ENCODE measurements at regions not wholly inside any gene's neighbourhood (a gene's known extent, or its start where the extent isn't known, plus 50 kb on each side); places are given as distances from the start of the nearest gene placed in this dataset.

DNA sequence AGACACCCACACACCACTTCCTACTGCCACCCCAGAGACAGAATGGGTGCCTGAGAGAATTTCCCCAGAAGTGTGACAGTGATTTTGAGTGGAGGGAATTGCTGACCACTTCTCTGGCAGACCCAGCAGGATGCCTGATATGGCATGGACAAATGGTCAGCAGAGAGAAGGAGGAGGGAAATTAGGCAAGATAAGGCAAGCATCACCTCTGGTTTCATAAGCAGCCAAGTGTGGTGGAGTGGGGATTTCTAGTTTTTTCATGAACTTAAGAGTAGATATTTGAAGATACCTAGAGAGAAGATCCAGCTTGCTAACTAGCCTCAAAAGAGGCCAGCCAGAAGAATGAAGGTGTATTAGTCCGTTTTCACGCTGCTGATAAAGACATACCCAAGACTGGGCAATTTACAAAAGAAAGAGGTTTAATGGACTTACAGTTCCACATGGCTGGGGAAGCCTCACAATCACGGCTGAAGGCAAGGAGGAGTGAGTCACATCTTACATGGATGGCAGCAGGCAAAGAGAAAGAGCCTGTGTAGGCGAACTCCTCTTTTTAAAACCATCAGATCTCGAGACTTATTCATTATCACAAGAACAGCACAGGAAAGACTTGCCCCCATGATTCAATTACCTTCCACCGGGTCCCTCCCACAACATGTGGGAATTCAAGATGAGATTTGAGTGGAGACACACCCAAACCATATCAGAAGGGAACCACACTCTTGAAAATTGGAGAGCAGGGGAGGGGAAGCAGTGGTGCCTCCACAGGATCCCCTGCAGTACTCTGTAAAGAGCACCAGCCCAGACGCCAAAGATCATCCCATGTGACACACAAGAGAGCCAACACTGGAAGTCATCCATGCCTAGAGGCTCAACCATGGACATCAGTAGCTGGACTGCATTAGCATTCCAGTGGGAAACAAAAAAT is 64.2 kb downstream of the RBM43 start:
- TF ChIP-seq, protein P1, sequence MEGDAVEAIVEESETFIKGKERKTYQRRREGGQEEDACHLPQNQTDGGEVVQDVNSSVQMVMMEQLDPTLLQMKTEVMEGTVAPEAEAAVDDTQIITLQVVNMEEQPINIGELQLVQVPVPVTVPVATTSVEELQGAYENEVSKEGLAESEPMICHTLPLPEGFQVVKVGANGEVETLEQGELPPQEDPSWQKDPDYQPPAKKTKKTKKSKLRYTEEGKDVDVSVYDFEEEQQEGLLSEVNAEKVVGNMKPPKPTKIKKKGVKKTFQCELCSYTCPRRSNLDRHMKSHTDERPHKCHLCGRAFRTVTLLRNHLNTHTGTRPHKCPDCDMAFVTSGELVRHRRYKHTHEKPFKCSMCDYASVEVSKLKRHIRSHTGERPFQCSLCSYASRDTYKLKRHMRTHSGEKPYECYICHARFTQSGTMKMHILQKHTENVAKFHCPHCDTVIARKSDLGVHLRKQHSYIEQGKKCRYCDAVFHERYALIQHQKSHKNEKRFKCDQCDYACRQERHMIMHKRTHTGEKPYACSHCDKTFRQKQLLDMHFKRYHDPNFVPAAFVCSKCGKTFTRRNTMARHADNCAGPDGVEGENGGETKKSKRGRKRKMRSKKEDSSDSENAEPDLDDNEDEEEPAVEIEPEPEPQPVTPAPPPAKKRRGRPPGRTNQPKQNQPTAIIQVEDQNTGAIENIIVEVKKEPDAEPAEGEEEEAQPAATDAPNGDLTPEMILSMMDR (IDR thresholded peaks at IDR 0.05; ENCODE audit: low read depth, low read length, missing control alignments): no peak
- no peak overlapping the region for H3K4me3 ChIP-seq (replicated peaks; ENCODE audit: low read depth, low read length)
- no peak for DNase-seq (ENCODE audit: extremely low read depth, low read depth)

DNA sequence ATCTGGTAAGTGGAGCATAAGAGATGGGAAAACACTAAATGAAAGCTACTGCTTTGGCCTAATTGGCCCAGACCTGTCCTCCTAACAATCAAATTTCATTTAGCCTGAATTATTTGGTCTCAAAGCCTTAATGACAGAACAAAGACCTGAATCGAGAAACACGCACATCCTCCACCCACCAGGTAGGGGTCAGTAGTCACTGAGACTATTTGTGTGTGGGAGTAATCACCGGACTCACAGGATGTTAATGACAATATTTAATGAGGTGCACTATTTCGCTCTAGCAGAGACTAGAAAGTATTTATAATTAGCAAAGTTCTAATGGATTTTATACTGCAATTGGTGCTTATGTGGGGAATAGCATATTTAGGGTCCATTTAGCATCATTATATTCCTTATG is 68.1 kb downstream of the RBM43 start:
- no peak overlapping the region for H3K4me3 ChIP-seq (replicated peaks; ENCODE audit: low read depth, low read length)
- no peak for DNase-seq (ENCODE audit: extremely low read depth, low read depth)
- TF ChIP-seq, protein P1 (IDR thresholded peaks at IDR 0.05; ENCODE audit: low read depth, low read length, missing control alignments): peak; percentile 7

DNA sequence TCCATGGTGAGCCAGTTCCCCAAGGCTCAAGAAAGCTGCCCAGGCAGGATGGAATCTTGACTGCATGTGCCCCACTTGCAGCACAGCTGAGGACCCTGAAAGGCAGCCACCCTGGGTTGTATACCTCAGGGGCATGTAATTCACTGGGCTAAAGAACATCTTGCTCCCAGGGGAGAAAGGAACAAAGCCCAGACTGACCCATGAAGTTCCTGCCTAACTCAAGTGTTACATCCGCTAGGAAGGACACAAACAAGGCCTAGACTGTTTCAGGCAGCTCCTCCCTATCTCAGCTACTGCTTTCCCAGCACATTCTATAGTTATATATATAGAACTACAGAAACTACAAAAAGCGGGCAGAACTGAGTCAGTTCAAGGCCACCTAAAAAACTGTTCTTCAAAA is 69.0 kb downstream of the RBM43 start:
- DNase-seq (ENCODE audit: extremely low read depth, low read depth): no peak
- H3K4me3 ChIP-seq (replicated peaks; ENCODE audit: low read depth, low read length): no peak overlapping the region
- TF ChIP-seq, protein P1 (IDR thresholded peaks at IDR 0.05; ENCODE audit: low read depth, low read length, missing control alignments): no peak

DNA sequence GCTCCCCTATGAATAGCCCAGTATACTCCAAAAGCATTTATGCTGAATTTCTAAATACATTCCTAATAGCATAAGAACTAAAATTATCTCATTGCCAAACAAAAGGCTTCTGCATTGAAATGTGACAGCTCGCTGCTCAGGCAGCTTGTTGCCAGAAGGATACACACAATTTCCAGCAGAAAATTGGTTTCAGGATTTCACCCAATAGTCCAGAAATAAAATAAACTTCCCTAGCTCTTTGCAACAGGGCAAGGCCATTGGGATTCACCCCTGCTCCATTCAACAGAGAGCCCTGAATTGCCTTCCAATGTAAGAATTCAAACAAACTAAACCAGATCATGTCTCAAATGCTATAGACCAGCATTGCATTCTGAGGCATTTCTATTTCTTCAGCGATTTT is 70.7 kb downstream of the RBM43 start:
- TF ChIP-seq, protein P1 (IDR thresholded peaks at IDR 0.05; ENCODE audit: low read depth, low read length, missing control alignments): no peak
- no peak for DNase-seq (ENCODE audit: extremely low read depth, low read depth)
- H3K4me3 ChIP-seq (replicated peaks; ENCODE audit: low read depth, low read length): no peak overlapping the region

DNA sequence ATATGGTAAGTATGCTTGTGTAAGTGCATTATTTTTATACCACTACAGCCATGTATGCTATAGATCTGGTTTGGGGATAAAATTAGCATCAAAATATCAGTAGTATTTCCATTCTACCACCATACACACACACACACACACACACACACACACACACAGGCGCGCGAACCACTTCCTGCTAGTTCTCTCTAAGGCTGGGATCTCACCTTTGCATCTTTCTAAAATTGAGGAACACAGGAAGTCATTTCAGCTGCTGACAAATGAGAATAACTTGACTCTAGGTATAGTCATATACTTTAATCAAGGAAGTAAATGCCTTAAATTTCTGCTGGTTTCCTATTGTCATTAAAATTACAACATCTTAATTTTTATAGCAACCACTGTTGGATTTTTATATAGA is 72.5 kb downstream of the RBM43 start:
- H3K4me3 ChIP-seq (replicated peaks; ENCODE audit: low read depth, low read length): no peak overlapping the region
- DNase-seq (ENCODE audit: extremely low read depth, low read depth): no peak
- TF ChIP-seq, protein P1 (IDR thresholded peaks at IDR 0.05; ENCODE audit: low read depth, low read length, missing control alignments): no peak

DNA sequence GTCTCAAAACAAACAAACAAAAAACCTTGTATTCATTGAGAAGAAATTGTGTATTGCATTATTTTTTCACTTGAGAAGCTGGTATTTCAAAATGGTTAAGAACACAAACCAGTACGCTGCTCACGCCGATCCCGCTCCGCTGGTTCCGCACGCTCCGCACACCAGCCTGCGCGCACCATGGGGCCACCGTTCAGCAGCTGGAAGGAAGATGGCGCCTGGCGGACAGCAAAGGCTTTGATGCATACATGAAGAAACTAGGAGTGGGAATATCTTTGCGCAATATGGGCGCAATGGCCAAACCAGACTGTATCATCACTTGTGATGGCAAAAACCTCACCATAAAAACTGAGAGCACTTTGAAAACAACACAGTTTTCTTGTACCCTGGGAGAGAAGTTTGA is 75.7 kb downstream of the RBM43 start:
- no peak overlapping the region for H3K4me3 ChIP-seq (replicated peaks; ENCODE audit: low read depth, low read length)
- TF ChIP-seq, protein P1 (IDR thresholded peaks at IDR 0.05; ENCODE audit: low read depth, low read length, missing control alignments): no peak
- DNase-seq (ENCODE audit: extremely low read depth, low read depth): no peak
